Activated T-cell treated with anti-CD3 and anti-CD28 coated beads for 1 hour (primary cell): ENCODE measurements at regions not wholly inside any gene's neighbourhood (a gene's known extent, or its start where the extent isn't known, plus 50 kb on each side); places are given as distances from the start of the nearest gene placed in this dataset.
"Not testable (repeated sequence)": the region's sequence is repeated elsewhere in the genome, so short reads cannot be mapped to it uniquely, and the experiment has no call there.

ENCODE experiments used
- DNase-seq: peaks from one replicate; pipeline ENCODE4 v3.0.0-alpha.2; 2020; ENCODE audit warnings: low read depth

- DNase-seq = no peak
These were observed 189.3 kb upstream of the GPRIN3 start for GRCh38 chr4:89496851-89497250.

GRCh38 chr4:89493367-89493766 lies 185.8 kb upstream of the GPRIN3 start:
- DNase-seq = no peak

GRCh38 chr4:89492581-89493071 lies 185.0 kb upstream of the GPRIN3 start:
- no peak for DNase-seq

- no peak for DNase-seq
These were observed 184.2 kb upstream of the GPRIN3 start for GRCh38 chr4:89491761-89492160.

GRCh38 chr4:89489921-89490431 lies 182.4 kb upstream of the GPRIN3 start:
- not testable (repeated sequence) for DNase-seq

- DNase-seq = no peak
These were observed 181.8 kb upstream of the GPRIN3 start for GRCh38 chr4:89489338-89489771.

GRCh38 chr4:89488736-89489135 lies 181.1 kb upstream of the GPRIN3 start:
- DNase-seq = no peak

GRCh38 chr4:89486673-89487072 lies 179.1 kb upstream of the GPRIN3 start:
- DNase-seq = no peak

- no peak for DNase-seq
These were observed 178.4 kb upstream of the GPRIN3 start for GRCh38 chr4:89486042-89486441.

- no peak for DNase-seq
These were observed 176.2 kb upstream of the GPRIN3 start for GRCh38 chr4:89483833-89484232.

- no peak for DNase-seq
These were observed 175.5 kb upstream of the GPRIN3 start for GRCh38 chr4:89482926-89483595.

GRCh38 chr4:89482251-89482650 lies 174.7 kb upstream of the GPRIN3 start:
- DNase-seq = no peak

GRCh38 chr4:89469930-89470375 lies 162.4 kb upstream of the GPRIN3 start:
- DNase-seq = no peak

GRCh38 chr4:89469516-89469915 lies 161.9 kb upstream of the GPRIN3 start:
- DNase-seq = no peak

GRCh38 chr4:89468602-89469001 lies 161.0 kb upstream of the GPRIN3 start:
- DNase-seq = no peak

GRCh38 chr4:89463341-89463740 lies 155.7 kb upstream of the GPRIN3 start:
- DNase-seq = no peak

- no peak for DNase-seq
These were observed 139.9 kb upstream of the GPRIN3 start for GRCh38 chr4:89447543-89447942.

GRCh38 chr4:89446193-89446592 lies 138.6 kb upstream of the GPRIN3 start:
- no peak for DNase-seq

GRCh38 chr4:89439533-89439932 lies 131.9 kb upstream of the GPRIN3 start:
- DNase-seq = no peak

- peak; percentile 11 for DNase-seq
These were observed 130.7 kb upstream of the GPRIN3 start for GRCh38 chr4:89438102-89438831.

GRCh38 chr4:89434364-89434988 lies 126.9 kb upstream of the GPRIN3 start:
- no peak for DNase-seq

- DNase-seq = no peak
These were observed 120.2 kb upstream of the GPRIN3 start for GRCh38 chr4:89427782-89428181.

GRCh38 chr4:89425023-89425422 lies 117.4 kb upstream of the GPRIN3 start:
- no peak for DNase-seq
